WTC11 (cell line): ENCODE measurements at regions not wholly inside any gene's neighbourhood (a gene's known extent, or its start where the extent isn't known, plus 50 kb on each side); places are given as distances from the start of the nearest gene placed in this dataset.

Experiments used
- ATF3 ChIP-seq: sonication (generic); formaldehyde crosslinking; conservative IDR thresholded peaks from 2 replicates; pipeline ENCODE4 v1.8.1; 2022; ENCODE audit warnings: mild to moderate bottlenecking, missing genetic modification reagents
- CTCF ChIP-seq: fragments of 200-600 bp; IDR thresholded peaks from 2 replicates; pipeline ENCODE4 v1.8.0; 2022; ENCODE audit warnings: antibody characterized with exemption
- MAX ChIP-seq: sonication (generic); formaldehyde crosslinking; IDR thresholded peaks from 2 replicates; pipeline ENCODE4 v1.8.0; 2022; ENCODE audit warnings: mild to moderate bottlenecking, missing genetic modification reagents
- NR2C2 ChIP-seq: sonication (generic); formaldehyde crosslinking; IDR thresholded peaks from 2 replicates; pipeline ENCODE4 v1.8.0; 2022; ENCODE audit warnings: mild to moderate bottlenecking, missing genetic modification reagents
- NR3C1 ChIP-seq: sonication (generic); formaldehyde crosslinking; conservative IDR thresholded peaks from 2 replicates; pipeline ENCODE4 v1.8.1; 2023; ENCODE audit warnings: low read depth, mild to moderate bottlenecking, missing genetic modification reagents
- TCF7 ChIP-seq: sonication (generic); formaldehyde crosslinking; IDR thresholded peaks from 2 replicates; pipeline ENCODE4 v1.8.0; 2022; ENCODE audit warnings: mild to moderate bottlenecking, low read depth, missing genetic modification reagents, moderate library complexity
- USF1 ChIP-seq: sonication (generic); formaldehyde crosslinking; IDR thresholded peaks from 2 replicates; pipeline ENCODE4 v1.8.0; 2022; ENCODE audit warnings: mild to moderate bottlenecking, missing genetic modification reagents

GRCh38 chr6:159642995-159643394 lies 50.0 kb downstream of the SOD2 start:
- TF ChIP-seq ATF3 (CRISPR knock-in tag) = no peak
- no peak for TF ChIP-seq MAX (CRISPR knock-in tag)
- no peak for TF ChIP-seq CTCF
- no peak for TF ChIP-seq USF1 (CRISPR knock-in tag)
- no peak for TF ChIP-seq NR3C1 (CRISPR knock-in tag)
- TF ChIP-seq NR2C2 (CRISPR knock-in tag) = no peak
- TF ChIP-seq TCF7 (CRISPR knock-in tag) = no peak
